Thoracic aorta (tissue), 2 donors: ENCODE measurements at regions not wholly inside any gene's neighbourhood (a gene's known extent, or its start where the extent isn't known, plus 50 kb on each side); places are given as distances from the start of the nearest gene placed in this dataset.

Experiments
- ATAC-seq: fragments of 150-250 bp; one replicate; pipeline ENCODE4 v1.8.0; 2017; ENCODE audit warnings: low read depth; ENCODE audit not compliant: insufficient number of reproducible peaks, low FRiP score
- DNase-seq: peaks from one replicate; pipeline ENCODE4 v3.0.0-alpha.2; 2020; ENCODE audit warnings: low spot score
- H3K27ac ChIP-seq, 2 donors: fragments of 200-600 bp; sonication (generic); 1 replicate in 1 of 2; 2 replicates in 1 of 2; pipeline ENCODE4 v1.5.1; 2016; ENCODE audit warnings: mild to moderate bottlenecking in 2 of 2, moderate library complexity in 2 of 2
- H3K27me3 ChIP-seq: fragments of 200-600 bp; sonication (generic); replicated peaks from 2 replicates; pipeline ENCODE4 v1.6.0; 2016; ENCODE audit warnings: mild to moderate bottlenecking; ENCODE audit not compliant: insufficient read depth
- H3K36me3 ChIP-seq: fragments of 200-600 bp; sonication (generic); one replicate; pipeline ENCODE4 v1.5.1; 2016
- H3K4me1 ChIP-seq, 2 donors: fragments of 200-600 bp; sonication (generic); 1 replicate in 1 of 2; 2 replicates in 1 of 2; pipeline versions ENCODE4 v1.5.1 to v1.6.0; 2016; ENCODE audit warnings: low read depth in 2 of 2, mild to moderate bottlenecking in 1 of 2; ENCODE audit not compliant: control insufficient read depth in 1 of 2
- H3K4me3 ChIP-seq: fragments of 200-600 bp; sonication (generic); 2 replicates; pipeline ENCODE4 v1.5.1; 2016; ENCODE audit warnings: mild to moderate bottlenecking
- H3K9me3 ChIP-seq: fragments of 200-600 bp; sonication (generic); 2 replicates; pipeline ENCODE4 v1.5.1; 2016
- TF ChIP-seq, protein P1 (sequence below): fragments of 200-600 bp; sonication (generic); IDR thresholded peaks from one replicate; pipeline ENCODE4 v1.5.1; 2019; ENCODE audit warnings: antibody characterized with exemption

DNA sequence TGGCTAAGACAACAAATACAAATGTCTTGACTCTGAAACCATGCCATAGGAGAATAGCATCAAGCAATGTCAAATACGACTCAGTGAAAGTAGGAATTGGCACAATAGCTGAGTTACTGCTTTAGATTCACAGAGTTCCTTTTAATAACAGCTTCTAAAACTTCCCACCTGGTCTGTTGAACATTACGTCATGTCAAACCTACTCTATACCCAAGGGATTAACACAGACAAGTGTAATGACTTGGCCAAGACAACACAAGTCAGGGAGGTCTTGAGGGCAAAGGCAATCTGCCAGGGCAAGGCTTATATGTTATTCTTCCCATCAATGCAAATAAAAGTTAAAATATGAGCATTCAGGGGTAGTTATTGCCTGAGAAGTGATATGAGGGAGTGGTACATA is 265.1 kb upstream of the PRDM1 start:
- no peaks in the 10 kb centered on the region for H3K4me1 ChIP-seq
- H3K27ac ChIP-seq = no peak overlapping the region
- H3K9me3 ChIP-seq = no peaks in the 10 kb centered on the region
- ATAC-seq = no peak
- TF ChIP-seq, protein P1, sequence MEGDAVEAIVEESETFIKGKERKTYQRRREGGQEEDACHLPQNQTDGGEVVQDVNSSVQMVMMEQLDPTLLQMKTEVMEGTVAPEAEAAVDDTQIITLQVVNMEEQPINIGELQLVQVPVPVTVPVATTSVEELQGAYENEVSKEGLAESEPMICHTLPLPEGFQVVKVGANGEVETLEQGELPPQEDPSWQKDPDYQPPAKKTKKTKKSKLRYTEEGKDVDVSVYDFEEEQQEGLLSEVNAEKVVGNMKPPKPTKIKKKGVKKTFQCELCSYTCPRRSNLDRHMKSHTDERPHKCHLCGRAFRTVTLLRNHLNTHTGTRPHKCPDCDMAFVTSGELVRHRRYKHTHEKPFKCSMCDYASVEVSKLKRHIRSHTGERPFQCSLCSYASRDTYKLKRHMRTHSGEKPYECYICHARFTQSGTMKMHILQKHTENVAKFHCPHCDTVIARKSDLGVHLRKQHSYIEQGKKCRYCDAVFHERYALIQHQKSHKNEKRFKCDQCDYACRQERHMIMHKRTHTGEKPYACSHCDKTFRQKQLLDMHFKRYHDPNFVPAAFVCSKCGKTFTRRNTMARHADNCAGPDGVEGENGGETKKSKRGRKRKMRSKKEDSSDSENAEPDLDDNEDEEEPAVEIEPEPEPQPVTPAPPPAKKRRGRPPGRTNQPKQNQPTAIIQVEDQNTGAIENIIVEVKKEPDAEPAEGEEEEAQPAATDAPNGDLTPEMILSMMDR = no peak
- H3K27me3 ChIP-seq = no peaks in the 10 kb centered on the region
- H3K36me3 ChIP-seq = no peaks in the 10 kb centered on the region
- no peak for DNase-seq
- H3K4me3 ChIP-seq = no peak overlapping the region

DNA sequence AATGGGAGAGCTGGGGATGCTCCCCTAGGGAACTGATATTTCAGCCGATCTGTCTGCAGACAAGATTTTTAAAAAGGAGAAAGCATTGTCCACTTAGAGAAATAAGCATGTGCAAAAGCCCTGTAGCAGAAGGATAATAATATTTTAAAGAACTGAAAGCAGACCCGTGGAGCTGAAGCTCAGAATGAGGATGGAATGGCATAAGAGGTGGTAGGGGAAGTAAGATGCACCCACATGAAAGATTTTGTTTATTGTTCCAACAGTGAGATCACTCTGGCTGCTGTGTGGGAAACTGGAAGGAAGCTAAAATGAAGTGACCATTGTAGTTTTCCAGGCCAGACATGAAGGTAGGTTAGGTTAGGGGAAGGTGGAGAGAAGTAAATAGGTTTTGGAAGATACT is 266.4 kb upstream of the PRDM1 start:
- no peaks in the 10 kb centered on the region for H3K27me3 ChIP-seq
- H3K36me3 ChIP-seq = no peaks in the 10 kb centered on the region
- H3K4me3 ChIP-seq = no peak overlapping the region
- no peak for ATAC-seq
- H3K27ac ChIP-seq = no peak overlapping the region
- TF ChIP-seq, protein P1 = no peak
- no peak for DNase-seq
- H3K4me1 ChIP-seq = no peaks in the 10 kb centered on the region
- no peaks in the 10 kb centered on the region for H3K9me3 ChIP-seq

DNA sequence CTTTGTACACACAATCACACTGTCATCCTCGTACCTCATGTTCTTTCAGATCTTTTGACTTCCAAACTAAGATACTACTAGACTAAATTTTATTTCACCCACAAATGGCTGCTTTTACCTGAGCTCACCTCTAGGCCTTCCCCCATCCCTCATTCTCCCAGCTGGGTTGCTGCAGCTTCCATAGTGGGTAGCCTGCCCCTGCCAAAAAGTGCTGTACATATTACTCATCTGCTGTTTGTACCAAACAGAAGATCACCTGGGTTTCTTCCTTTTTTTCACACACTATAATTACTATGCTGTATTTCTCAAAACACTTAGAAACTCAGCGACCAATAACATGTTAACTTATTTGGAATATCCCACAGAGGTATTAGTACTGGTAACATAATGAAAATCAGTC is 267.6 kb upstream of the PRDM1 start:
- Histone ChIP-seq H3K27ac (no peak overlapping the region), H3K4me1 (no peaks in the 10 kb centered on the region), H3K4me3 (no peak overlapping the region), H3K27me3 (no peaks in the 10 kb centered on the region), H3K36me3 (no peaks in the 10 kb centered on the region), H3K9me3 (no peaks in the 10 kb centered on the region)
- DNase-seq (no peak), ATAC-seq (no peak)
- TF ChIP-seq, protein P1 = no peak

DNA sequence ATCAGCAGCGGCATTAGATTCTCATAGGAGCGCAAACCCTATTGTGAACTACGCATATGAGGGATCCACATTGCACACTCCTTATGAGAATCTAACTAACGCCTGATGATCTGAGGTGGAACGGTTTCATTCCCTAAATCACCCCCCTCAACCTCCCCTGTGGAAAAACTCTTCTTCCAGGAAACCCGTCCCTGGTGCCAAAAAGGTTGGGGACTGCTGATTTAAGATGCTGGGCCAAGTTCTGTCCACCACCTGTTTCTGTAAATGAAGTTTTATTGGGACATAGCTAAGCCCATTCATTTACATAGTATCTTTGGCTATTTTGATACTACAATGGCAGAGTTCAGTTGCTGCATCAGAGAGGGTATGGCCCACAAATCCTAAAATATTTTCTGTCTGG is 268.2 kb upstream of the PRDM1 start:
- TF ChIP-seq, protein P1 = no peak
- Histone ChIP-seq H3K36me3 (no peaks in the 10 kb centered on the region), H3K27ac (no peak overlapping the region), H3K4me1 (no peaks in the 10 kb centered on the region), H3K4me3 (no peak overlapping the region), H3K27me3 (no peaks in the 10 kb centered on the region), H3K9me3 (no peaks in the 10 kb centered on the region)
- ATAC-seq (no peak), DNase-seq (no peak)

DNA sequence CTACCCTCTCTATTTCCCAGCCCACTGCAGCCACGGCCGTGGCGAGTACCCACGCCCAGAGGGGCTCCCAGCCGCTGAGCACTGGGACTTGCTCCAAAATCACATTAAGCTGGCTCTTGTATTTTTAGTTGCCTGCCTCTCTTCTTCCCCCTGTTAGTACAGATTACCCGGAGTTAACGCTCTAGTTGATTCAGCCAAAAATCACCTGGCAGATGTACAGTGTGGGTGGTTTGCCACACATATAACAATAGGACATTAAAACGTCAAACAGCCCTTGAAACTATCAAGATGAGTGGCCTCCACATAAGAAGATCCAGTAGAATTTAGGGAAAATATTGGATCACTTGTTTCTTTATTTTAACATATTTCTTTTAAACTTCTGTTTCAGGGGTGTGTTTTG is 268.8 kb upstream of the PRDM1 start:
- no peak overlapping the region for H3K27ac ChIP-seq
- ATAC-seq = no peak

More for the DNA sequence above, 268.8 kb upstream of the PRDM1 start:
- Histone ChIP-seq H3K4me3 (no peak overlapping the region), H3K9me3 (no peaks in the 10 kb centered on the region), H3K4me1 (no peaks in the 10 kb centered on the region), H3K36me3 (no peaks in the 10 kb centered on the region), H3K27me3 (no peaks in the 10 kb centered on the region)
- DNase-seq = no peak
- TF ChIP-seq, protein P1 = no peak
